Liver (tissue), 8 donors: ENCODE measurements at regions not wholly inside any gene's neighbourhood (a gene's known extent, or its start where the extent isn't known, plus 50 kb on each side); places are given as distances from the start of the nearest gene placed in this dataset.

ENCODE experiments used
- DNase-seq: peaks from one replicate; pipeline ENCODE4 v3.0.0-alpha.2; 2017; ENCODE audit warnings: low spot score
- H3K27ac ChIP-seq, 2 donors: one replicate each; pipeline ENCODE4 v1.7.0; 2013; ENCODE audit warnings: inconsistent platforms in 2 of 2, low read length in 2 of 2, control low read depth in 1 of 2, low read depth in 1 of 2, mild to moderate bottlenecking in 1 of 2
- H3K27me3 ChIP-seq, 4 donors: one replicate each; pipeline versions ENCODE4 v1.6.1 to v1.7.0; 2013; ENCODE audit warnings: low read length in 3 of 4, inconsistent platforms in 1 of 4, mild to moderate bottlenecking in 1 of 4, moderate library complexity in 1 of 4; ENCODE audit not compliant: control insufficient read depth in 4 of 4, insufficient read depth in 4 of 4
- H3K36me3 ChIP-seq, 4 donors: one replicate each; pipeline versions ENCODE4 v1.6.1 to v1.7.0; 2013; ENCODE audit warnings: low read length in 3 of 4, mild to moderate bottlenecking in 3 of 4, low read depth in 1 of 4, moderate library complexity in 1 of 4; ENCODE audit not compliant: control insufficient read depth in 4 of 4, insufficient read depth in 3 of 4
- H3K4me1 ChIP-seq, 4 donors: one replicate each; pipeline versions ENCODE4 v1.6.1 to v1.7.0; 2013; ENCODE audit warnings: low read length in 3 of 4, mild to moderate bottlenecking in 3 of 4, moderate library complexity in 1 of 4; ENCODE audit not compliant: control insufficient read depth in 4 of 4, insufficient read depth in 4 of 4
- H3K4me3 ChIP-seq, 3 donors: one replicate each; pipeline versions ENCODE4 v1.6.1 to v1.7.0; 2013; ENCODE audit warnings: low read length in 3 of 3, control low read depth in 1 of 3, low read depth in 1 of 3, mild to moderate bottlenecking in 1 of 3
- H3K9ac ChIP-seq, 2 donors: one replicate each; pipeline ENCODE4 v1.7.0; 2013; ENCODE audit warnings: low read length in 2 of 2, mild to moderate bottlenecking in 2 of 2, moderate library complexity in 2 of 2, control low read depth in 1 of 2, low read depth in 1 of 2
- H3K9me3 ChIP-seq, 4 donors: one replicate each; pipeline versions ENCODE4 v1.6.1 to v1.7.0; 2013; ENCODE audit warnings: low read length in 3 of 4; ENCODE audit not compliant: control insufficient read depth in 4 of 4
- ATF3 ChIP-seq: IDR thresholded peaks from 2 replicates; pipeline ENCODE4 v1.6.1; 2016; ENCODE audit warnings: antibody characterized with exemption
- CTCF ChIP-seq: fragments of 150-350 bp; IDR thresholded peaks from 2 replicates; pipeline ENCODE4 v1.5.1; 2017; ENCODE audit warnings: improper control_type of control experiment, low read depth, low read length; ENCODE audit not compliant: missing input control
- EGR1 ChIP-seq, 2 donors: IDR thresholded peaks; 2 replicates each; pipeline ENCODE4 v1.6.1; 2016 to 2018; ENCODE audit warnings: antibody characterized with exemption in 2 of 2, low read depth in 2 of 2
- FOXA1 ChIP-seq: IDR thresholded peaks from 2 replicates; pipeline ENCODE4 v1.6.1; 2016; ENCODE audit warnings: antibody characterized with exemption
- FOXA2 ChIP-seq: IDR thresholded peaks from 2 replicates; pipeline ENCODE4 v1.6.1; 2016; ENCODE audit warnings: antibody characterized with exemption
- HNF4A ChIP-seq, 2 donors: conservative IDR thresholded peaks; 2 replicates each; pipeline ENCODE4 v1.6.1; 2016; ENCODE audit warnings: antibody characterized with exemption in 2 of 2, mild to moderate bottlenecking in 2 of 2
- HNF4G ChIP-seq: IDR thresholded peaks from 2 replicates; pipeline ENCODE4 v1.6.1; 2016; ENCODE audit warnings: antibody characterized with exemption
- JUND ChIP-seq, 2 donors: IDR thresholded peaks; 2 replicates each; pipeline ENCODE4 v1.6.1; 2016; ENCODE audit warnings: antibody characterized with exemption in 2 of 2
- MAX ChIP-seq: IDR thresholded peaks from 2 replicates; pipeline ENCODE4 v1.6.1; 2016; ENCODE audit warnings: antibody characterized with exemption
- NR2F2 ChIP-seq: IDR thresholded peaks from 2 replicates; pipeline ENCODE4 v1.6.1; 2016; ENCODE audit warnings: antibody characterized with exemption
- RAD21 ChIP-seq, 2 donors: IDR thresholded peaks; 2 replicates each; pipeline ENCODE4 v1.6.1; 2016; ENCODE audit warnings: antibody characterized with exemption in 2 of 2, mild to moderate bottlenecking in 2 of 2
- RXRA ChIP-seq, 2 donors: IDR thresholded peaks; 2 replicates each; pipeline ENCODE4 v1.6.1; 2017 to 2018; ENCODE audit warnings: antibody characterized with exemption in 2 of 2, mild to moderate bottlenecking in 1 of 2
- SP1 ChIP-seq: IDR thresholded peaks from 2 replicates; pipeline ENCODE4 v1.6.1; 2018; ENCODE audit warnings: antibody characterized with exemption, mild to moderate bottlenecking
- TAF1 ChIP-seq: conservative IDR thresholded peaks from 2 replicates; pipeline ENCODE4 v1.6.1; 2016; ENCODE audit warnings: antibody characterized with exemption, mild to moderate bottlenecking
- YY1 ChIP-seq: IDR thresholded peaks from 2 replicates; pipeline ENCODE4 v1.6.1; 2016; ENCODE audit warnings: antibody characterized with exemption, mild to moderate bottlenecking
- WGBS: extraction: QIAGEN DNeasy Blood & Tissue Kit; methylation state at CpG from one replicate; pipeline ENCODE4 v1.1.7; 2013; 5-methylcytosine and 5-hydroxymethylcytosine counted together
- TF ChIP-seq, protein P1 (sequence below): IDR thresholded peaks from 2 replicates; pipeline ENCODE4 v1.6.1; 2016; ENCODE audit warnings: antibody characterized with exemption, mild to moderate bottlenecking
- TF ChIP-seq, protein P2 (sequence below): IDR thresholded peaks from 2 replicates; pipeline ENCODE4 v1.6.1; 2016; ENCODE audit warnings: antibody characterized with exemption
- donor health status: healthy.
- donor health status: healthy.
- donor health status: healthy.
- donor health status: healthy.
- donor health status: healthy.

DNA sequence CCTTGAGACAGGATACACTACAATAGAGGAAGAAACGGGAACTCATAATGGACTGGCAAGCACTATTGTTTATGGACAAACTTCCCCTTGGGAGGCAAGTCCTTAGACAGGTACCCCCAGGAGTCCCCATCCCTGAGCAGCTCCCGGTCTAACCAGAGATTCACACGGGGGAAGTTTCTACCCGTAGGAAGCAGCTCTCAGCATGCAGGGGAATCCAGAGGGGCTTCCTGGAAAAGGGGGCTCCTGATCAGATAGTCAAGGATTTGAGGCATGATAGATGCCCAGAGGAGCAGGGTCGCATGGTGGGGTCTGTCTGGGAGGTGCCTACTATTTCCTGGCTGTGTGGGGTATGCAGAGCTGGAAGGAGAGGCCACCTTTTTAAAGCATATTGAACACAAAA lies 282.4 kb upstream of the RTL1 start (continued):
- TF ChIP-seq, protein P1, sequence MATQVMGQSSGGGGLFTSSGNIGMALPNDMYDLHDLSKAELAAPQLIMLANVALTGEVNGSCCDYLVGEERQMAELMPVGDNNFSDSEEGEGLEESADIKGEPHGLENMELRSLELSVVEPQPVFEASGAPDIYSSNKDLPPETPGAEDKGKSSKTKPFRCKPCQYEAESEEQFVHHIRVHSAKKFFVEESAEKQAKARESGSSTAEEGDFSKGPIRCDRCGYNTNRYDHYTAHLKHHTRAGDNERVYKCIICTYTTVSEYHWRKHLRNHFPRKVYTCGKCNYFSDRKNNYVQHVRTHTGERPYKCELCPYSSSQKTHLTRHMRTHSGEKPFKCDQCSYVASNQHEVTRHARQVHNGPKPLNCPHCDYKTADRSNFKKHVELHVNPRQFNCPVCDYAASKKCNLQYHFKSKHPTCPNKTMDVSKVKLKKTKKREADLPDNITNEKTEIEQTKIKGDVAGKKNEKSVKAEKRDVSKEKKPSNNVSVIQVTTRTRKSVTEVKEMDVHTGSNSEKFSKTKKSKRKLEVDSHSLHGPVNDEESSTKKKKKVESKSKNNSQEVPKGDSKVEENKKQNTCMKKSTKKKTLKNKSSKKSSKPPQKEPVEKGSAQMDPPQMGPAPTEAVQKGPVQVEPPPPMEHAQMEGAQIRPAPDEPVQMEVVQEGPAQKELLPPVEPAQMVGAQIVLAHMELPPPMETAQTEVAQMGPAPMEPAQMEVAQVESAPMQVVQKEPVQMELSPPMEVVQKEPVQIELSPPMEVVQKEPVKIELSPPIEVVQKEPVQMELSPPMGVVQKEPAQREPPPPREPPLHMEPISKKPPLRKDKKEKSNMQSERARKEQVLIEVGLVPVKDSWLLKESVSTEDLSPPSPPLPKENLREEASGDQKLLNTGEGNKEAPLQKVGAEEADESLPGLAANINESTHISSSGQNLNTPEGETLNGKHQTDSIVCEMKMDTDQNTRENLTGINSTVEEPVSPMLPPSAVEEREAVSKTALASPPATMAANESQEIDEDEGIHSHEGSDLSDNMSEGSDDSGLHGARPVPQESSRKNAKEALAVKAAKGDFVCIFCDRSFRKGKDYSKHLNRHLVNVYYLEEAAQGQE: no peak
- TF ChIP-seq RAD21 (IDR thresholded peaks at IDR 0.05): no peak
- TF ChIP-seq EGR1 (IDR thresholded peaks at IDR 0.05; ENCODE audit: low read depth in 2 of 2): no peak
- no peak for TF ChIP-seq HNF4A (conservative IDR thresholded peaks at IDR 0.05)
- TF ChIP-seq FOXA2: no peak

- Histone ChIP-seq H3K27me3 (no peaks in the 10 kb centered on the region), H3K9ac (no peak overlapping the region), H3K4me1 (no peaks in the 10 kb centered on the region), H3K4me3 (no peak overlapping the region), H3K9me3 (no peaks in the 10 kb centered on the region), H3K27ac (no peak overlapping the region), H3K36me3 (no peaks in the 10 kb centered on the region)
- WGBS: 91% methylated on average over 8 of the region's 8 CpGs
- TF ChIP-seq RXRA (IDR thresholded peaks at IDR 0.05) (no peak), FOXA2 (no peak), JUND (IDR thresholded peaks at IDR 0.05) (no peak), HNF4G (no peak), SP1 (no peak), CTCF (no peak), MAX (no peak), NR2F2 (no peak), HNF4A (conservative IDR thresholded peaks at IDR 0.05) (no peak), RAD21 (IDR thresholded peaks at IDR 0.05) (no peak), EGR1 (IDR thresholded peaks at IDR 0.05; ENCODE audit: low read depth in 2 of 2) (no peak), ATF3 (no peak), TAF1 (no peak), YY1 (no peak), FOXA1 (no peak)
- TF ChIP-seq, protein P1: no peak
- TF ChIP-seq, protein P2, sequence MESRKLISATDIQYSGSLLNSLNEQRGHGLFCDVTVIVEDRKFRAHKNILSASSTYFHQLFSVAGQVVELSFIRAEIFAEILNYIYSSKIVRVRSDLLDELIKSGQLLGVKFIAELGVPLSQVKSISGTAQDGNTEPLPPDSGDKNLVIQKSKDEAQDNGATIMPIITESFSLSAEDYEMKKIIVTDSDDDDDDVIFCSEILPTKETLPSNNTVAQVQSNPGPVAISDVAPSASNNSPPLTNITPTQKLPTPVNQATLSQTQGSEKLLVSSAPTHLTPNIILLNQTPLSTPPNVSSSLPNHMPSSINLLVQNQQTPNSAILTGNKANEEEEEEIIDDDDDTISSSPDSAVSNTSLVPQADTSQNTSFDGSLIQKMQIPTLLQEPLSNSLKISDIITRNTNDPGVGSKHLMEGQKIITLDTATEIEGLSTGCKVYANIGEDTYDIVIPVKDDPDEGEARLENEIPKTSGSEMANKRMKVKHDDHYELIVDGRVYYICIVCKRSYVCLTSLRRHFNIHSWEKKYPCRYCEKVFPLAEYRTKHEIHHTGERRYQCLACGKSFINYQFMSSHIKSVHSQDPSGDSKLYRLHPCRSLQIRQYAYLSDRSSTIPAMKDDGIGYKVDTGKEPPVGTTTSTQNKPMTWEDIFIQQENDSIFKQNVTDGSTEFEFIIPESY: no peak
- DNase-seq: no peak
Measured at GRCh38 chr14:101186544-101186943, 283.0 kb upstream of the RTL1 start.
